PC-3 (cell line): ENCODE measurements at regions not wholly inside any gene's neighbourhood (a gene's known extent, or its start where the extent isn't known, plus 50 kb on each side); places are given as distances from the start of the nearest gene placed in this dataset.

Experiments used
- ATAC-seq: fragments of 200-7000 bp; cut with Tn5 transposase; 2 replicates; pipeline ENCODE4 v1.9.1; 2020; ENCODE audit warnings: mild to moderate bottlenecking, moderate library complexity
- BruUV-seq: library from RNA; stranded (reverse); fragments of 400-500 nt; replicated peaks from 2 replicates; lab custom pipeline; 2021; lab: Mats Ljungman, UMichigan
- CTCF ChIA-PET: fragments of 300-600 bp; sonication (Branson Sonifier 250); formaldehyde crosslinking; loops from one replicate; lab custom pipeline; 2022; ENCODE audit warnings: antibody characterized with exemption; lab: Charles Lee
- POLR2A ChIA-PET: fragments of 300-600 bp; sonication (Branson Sonifier 250); formaldehyde crosslinking; loops from one replicate; lab custom pipeline; 2022; ENCODE audit warnings: antibody characterized with exemption; ENCODE audit not compliant: unreplicated experiment; lab: Charles Lee
- DNase-seq: peaks from one replicate; pipeline ENCODE4 v3.0.0-alpha.2; 2015
- H2AFZ ChIP-seq: fragments of 300-600 bp; sonication (generic); 2 replicates; pipeline ENCODE4 v1.6.0; 2016; ENCODE audit warnings: antibody characterized with exemption, low read length
- H3F3A ChIP-seq: fragments of 300-600 bp; sonication (generic); one replicate; pipeline ENCODE4 v1.6.0; 2017; ENCODE audit warnings: antibody characterized with exemption, low read length, control low read depth, mild to moderate bottlenecking; ENCODE audit not compliant: unreplicated experiment
- H3K27ac ChIP-seq: fragments of 300-600 bp; sonication (generic); 2 replicates; pipeline ENCODE4 v1.5.1; 2016; ENCODE audit warnings: mild to moderate bottlenecking, low read length
- H3K27me3 ChIP-seq: fragments of 300-600 bp; sonication (generic); 2 replicates; pipeline ENCODE4 v1.6.1; 2016; ENCODE audit warnings: low read length, mixed read lengths
- H3K36me3 ChIP-seq: fragments of 300-600 bp; sonication (generic); 2 replicates; pipeline ENCODE4 v1.6.1; 2016; ENCODE audit warnings: low read depth, mixed run types, low read length, mixed read lengths
- H3K4me1 ChIP-seq: fragments of 300-600 bp; sonication (generic); 2 replicates; pipeline ENCODE4 v1.5.1; 2016; ENCODE audit warnings: low read length; ENCODE audit not compliant: insufficient read depth
- H3K4me2 ChIP-seq: fragments of 300-600 bp; sonication (generic); 2 replicates; pipeline ENCODE4 v1.6.0; 2016; ENCODE audit warnings: low read length
- H3K4me3 ChIP-seq: fragments of 300-600 bp; sonication (generic); 2 replicates; pipeline ENCODE4 v1.5.1; 2016; ENCODE audit warnings: mild to moderate bottlenecking, low read length, mixed read lengths
- H3K79me2 ChIP-seq: fragments of 300-600 bp; sonication (generic); 2 replicates; pipeline ENCODE4 v1.6.1; 2017; ENCODE audit warnings: low read length, mixed read lengths
- H3K9ac ChIP-seq: fragments of 300-600 bp; sonication (generic); 2 replicates; pipeline ENCODE4 v1.6.0; 2016; ENCODE audit warnings: mild to moderate bottlenecking, low read length
- H3K9me2 ChIP-seq: fragments of 300-600 bp; sonication (generic); replicated peaks from 2 replicates; pipeline ENCODE4 v1.6.1; 2016; ENCODE audit warnings: mixed run types, low read length, mixed read lengths
- H3K9me3 ChIP-seq: fragments of 300-600 bp; sonication (generic); 2 replicates; pipeline ENCODE4 v1.6.1; 2016; ENCODE audit warnings: low read length, mixed read lengths
- H4K20me1 ChIP-seq: fragments of 300-600 bp; sonication (generic); 2 replicates; pipeline ENCODE4 v1.6.1; 2016; ENCODE audit warnings: low read length, mixed read lengths
- CTCF ChIP-seq: fragments of 300-600 bp; sonication (generic); conservative IDR thresholded peaks from 2 replicates; pipeline ENCODE4 v1.5.1; 2017; ENCODE audit warnings: antibody characterized with exemption, low read depth, mild to moderate bottlenecking, low read length
- EZH2 ChIP-seq: fragments of 300-600 bp; sonication (generic); IDR thresholded peaks from one replicate; pipeline ENCODE4 v1.6.1; 2017; ENCODE audit warnings: antibody characterized with exemption, mild to moderate bottlenecking, low read length; ENCODE audit not compliant: unreplicated experiment
- EZH2phosphoT487 ChIP-seq: fragments of 300-600 bp; sonication (generic); IDR thresholded peaks from 2 replicates; pipeline ENCODE4 v1.6.1; 2018; ENCODE audit warnings: mild to moderate bottlenecking, antibody characterized with exemption, low read length, borderline replicate concordance
- intact Hi-C: fragments of 100-400 bp; cut with micrococcal nuclease; formaldehyde crosslinking; loops from 2 replicates; pipeline ENCODE4 v1.9.0; 2023

DNA sequence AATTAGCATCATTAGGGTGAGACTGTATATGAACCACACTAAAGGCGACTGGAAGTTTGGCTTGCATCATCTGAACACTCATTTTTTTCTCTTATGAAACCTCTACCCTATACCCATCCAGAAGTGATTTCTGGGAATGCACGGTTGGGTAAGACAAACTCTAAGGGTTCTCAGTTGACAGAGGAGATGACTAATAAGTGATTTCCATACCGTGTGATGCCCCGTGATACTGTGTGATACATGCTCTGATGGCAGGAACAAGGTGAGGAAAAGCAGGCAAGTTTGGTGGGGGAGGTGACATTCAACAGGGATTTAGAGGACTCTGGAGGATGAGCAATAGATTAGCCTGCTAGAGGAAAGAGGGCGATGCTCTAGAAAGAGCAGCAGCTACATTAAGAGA, 156.4 kb upstream of the CCL2 start:
- TF ChIP-seq EZH2phosphoT487 (no peak), EZH2 (no peak), CTCF (no peak)
- ATAC-seq: no peak
- no TSS peak for BruUV-seq

DNA sequence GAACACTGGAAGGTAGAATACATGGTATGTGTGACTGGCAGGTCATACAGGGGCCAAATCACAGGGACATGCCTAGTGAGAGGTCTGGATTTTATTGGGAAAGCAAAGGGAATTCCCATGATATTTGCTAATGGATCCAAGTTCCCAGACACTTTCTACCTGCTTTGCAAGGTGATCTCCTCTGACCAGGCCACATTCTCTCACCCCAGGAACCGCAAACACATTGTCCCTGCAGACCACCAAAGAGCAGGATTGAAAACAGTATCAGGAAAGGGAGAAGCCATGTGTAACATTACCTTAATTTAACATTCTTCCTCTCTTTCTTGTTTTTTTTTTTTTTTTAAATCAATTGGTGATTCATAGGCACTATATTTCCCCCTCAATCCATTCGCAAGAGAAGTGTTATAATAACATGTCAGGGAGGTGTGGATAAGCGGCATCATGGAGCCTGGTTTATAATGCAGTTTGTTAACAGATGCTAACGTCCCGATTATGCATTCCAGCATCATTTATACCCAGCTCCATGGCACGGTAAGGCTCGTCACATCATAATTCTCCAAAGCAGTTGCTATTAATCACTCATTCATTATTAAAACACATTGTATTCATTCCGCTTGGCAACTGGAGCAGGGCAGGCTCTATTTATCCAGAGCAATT, 155.1 kb upstream of the CCL2 start:
- Histone ChIP-seq H3K9me2 (no peaks in the 10 kb centered on the region), H3K9ac (no peak overlapping the region), H3K27me3 (no peaks in the 10 kb centered on the region), H3K27ac (no peak overlapping the region), H3K4me2 (no peak overlapping the region), H2AFZ (no peak overlapping the region), H3K79me2 (no peaks in the 10 kb centered on the region), H4K20me1 (no peaks in the 10 kb centered on the region), H3K4me1 (no peaks in the 10 kb centered on the region), H3K36me3 (no peaks in the 10 kb centered on the region), H3K4me3 (no peak overlapping the region), H3F3A (no peaks in the 10 kb centered on the region), H3K9me3 (no peaks in the 10 kb centered on the region)
- ChIA-PET POLR2A (no interaction called here), CTCF (no interaction called here)
- intact Hi-C loops: no loop called here
- no TSS peak for BruUV-seq
- TF ChIP-seq EZH2 (no peak), EZH2phosphoT487 (no peak), CTCF (no peak)
- no peak for DNase-seq
- ATAC-seq: no peak

More for the DNA sequence above, 156.4 kb upstream of the CCL2 start:
- no peaks in the 10 kb centered on the region for H3K79me2 ChIP-seq
- H3F3A ChIP-seq: no peaks in the 10 kb centered on the region
- H4K20me1 ChIP-seq: no peaks in the 10 kb centered on the region
- H3K9ac ChIP-seq: no peak overlapping the region
- H2AFZ ChIP-seq: no peak overlapping the region
- no peak overlapping the region for H3K4me3 ChIP-seq
- POLR2A ChIA-PET: no interaction called here
- H3K27ac ChIP-seq: no peak overlapping the region
- no peaks in the 10 kb centered on the region for H3K4me1 ChIP-seq
- H3K4me2 ChIP-seq: no peak overlapping the region
- no peaks in the 10 kb centered on the region for H3K27me3 ChIP-seq
- H3K9me3 ChIP-seq: no peaks in the 10 kb centered on the region
- CTCF ChIA-PET: no interaction called here
- DNase-seq: no peak
- intact Hi-C loops: no loop called here
- no peaks in the 10 kb centered on the region for H3K36me3 ChIP-seq
- no peaks in the 10 kb centered on the region for H3K9me2 ChIP-seq

DNA sequence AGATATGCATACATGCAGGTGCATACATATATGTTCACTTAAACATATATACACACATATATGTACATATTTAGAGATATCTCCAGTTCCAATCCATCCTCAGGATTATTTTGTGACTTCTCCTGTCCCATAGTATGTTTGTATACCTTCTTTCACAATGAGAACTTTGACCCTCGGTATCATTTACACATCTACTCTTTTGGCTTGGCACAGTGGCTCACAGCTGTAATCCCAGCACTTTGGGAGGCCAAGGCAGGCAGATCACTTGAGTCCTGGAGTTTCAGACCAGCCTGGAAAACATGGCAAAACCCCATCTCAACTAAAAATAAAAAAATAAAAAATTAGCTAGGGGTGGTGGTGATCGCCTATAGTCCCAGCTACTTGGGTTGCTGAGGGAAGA, 148.1 kb upstream of the CCL2 start:
- no peaks in the 10 kb centered on the region for H3K79me2 ChIP-seq
- no peak overlapping the region for H3K4me3 ChIP-seq
- no TSS peak for BruUV-seq
- no peak overlapping the region for H3K27ac ChIP-seq
- no peak for ATAC-seq
- no peak overlapping the region for H3K4me2 ChIP-seq
- H3F3A ChIP-seq: no peaks in the 10 kb centered on the region
- TF ChIP-seq EZH2 (no peak), CTCF (no peak), EZH2phosphoT487 (no peak)
- H3K9ac ChIP-seq: no peak overlapping the region
- H3K27me3 ChIP-seq: no peaks in the 10 kb centered on the region
- no peak for DNase-seq
- no peaks in the 10 kb centered on the region for H3K9me3 ChIP-seq
- CTCF ChIA-PET: no interaction called here
- H2AFZ ChIP-seq: no peak overlapping the region
- H3K4me1 ChIP-seq: no peaks in the 10 kb centered on the region
- H3K36me3 ChIP-seq: no peaks in the 10 kb centered on the region
- POLR2A ChIA-PET: interaction anchor here (0.5 kb wide), 1 partner anchor 16 kb away, joined by 4 read pairs; no protein-coding TSS in a partner anchor
- no peaks in the 10 kb centered on the region for H3K9me2 ChIP-seq
- intact Hi-C loops: no loop called here
- no peaks in the 10 kb centered on the region for H4K20me1 ChIP-seq
